Ureter (tissue), 1 donor: ENCODE measurements at regions not wholly inside any gene's neighbourhood (a gene's known extent, or its start where the extent isn't known, plus 50 kb on each side); places are given as distances from the start of the nearest gene placed in this dataset.

Source experiments
- DNase-seq: peaks from one replicate; pipeline ENCODE4 v3.0.0-alpha.2; 2020; ENCODE audit warnings: low spot score
- donor health status: DM: yes; HTN: yes; CAD: no.

DNA sequence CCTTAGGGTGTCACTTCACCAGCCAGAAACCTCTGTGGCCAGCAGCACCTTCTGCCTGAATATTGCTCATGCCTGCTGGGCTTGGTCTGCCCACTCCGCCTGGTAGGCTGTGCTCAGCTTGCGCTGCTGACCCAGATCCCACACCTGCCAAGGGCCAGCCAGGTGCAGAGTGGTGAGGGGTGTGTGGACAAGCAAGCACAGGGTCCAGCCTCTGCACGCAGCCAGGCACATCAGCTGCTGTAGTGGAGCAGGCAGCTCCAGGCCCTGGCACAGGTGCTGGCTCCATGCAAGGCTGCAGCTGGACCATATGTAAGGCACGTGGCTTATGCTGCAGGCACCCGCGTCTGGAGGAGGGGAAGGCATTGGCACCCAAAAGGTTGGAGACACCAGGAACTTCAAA, 567.4 kb downstream of the INHBA start:
- no peak for DNase-seq

DNA sequence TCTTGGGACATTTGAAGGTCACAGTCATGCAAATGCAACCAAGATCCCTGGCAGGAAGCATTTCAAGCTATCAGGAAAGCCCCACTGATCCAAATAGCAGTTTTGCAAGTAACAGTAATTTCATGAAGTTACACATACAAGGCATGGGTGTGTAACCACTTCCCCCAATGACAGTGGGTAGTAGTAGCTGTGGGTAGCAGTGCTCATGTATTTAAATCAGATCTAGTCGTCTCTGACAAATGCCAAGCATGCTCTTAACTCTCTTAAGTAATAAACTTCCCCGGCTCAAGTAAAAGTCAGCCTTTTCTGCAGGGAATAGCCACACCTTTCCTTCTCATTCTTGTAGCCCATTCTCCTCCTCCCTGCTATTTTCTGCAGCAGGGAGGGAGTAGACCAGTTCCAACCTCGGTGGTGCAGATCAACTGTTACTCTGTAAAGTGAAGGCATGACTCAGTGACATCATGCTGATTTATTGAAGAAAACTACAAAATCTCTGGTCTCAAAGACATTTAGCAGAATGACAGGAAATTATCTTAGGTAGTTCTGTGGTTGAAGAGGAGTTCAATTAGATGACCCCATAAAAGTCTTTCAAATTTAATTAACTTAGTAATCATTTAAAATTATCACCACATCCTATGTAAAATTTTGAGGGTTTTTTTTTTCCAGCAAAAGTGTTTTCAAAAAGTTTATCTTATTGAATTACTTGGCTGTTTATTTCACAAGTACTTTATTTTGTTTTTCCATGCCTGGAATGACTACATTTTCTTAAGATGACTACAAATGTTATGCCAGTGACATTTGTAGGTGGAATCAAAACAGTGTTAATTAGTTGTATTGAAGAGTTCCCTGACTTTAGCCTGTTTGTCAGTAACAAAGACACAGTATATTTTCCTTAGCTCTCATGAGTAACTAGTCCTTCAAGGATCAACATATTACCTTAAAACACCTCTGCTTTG, 568.3 kb downstream of the INHBA start:
- DNase-seq, result no peak

DNA sequence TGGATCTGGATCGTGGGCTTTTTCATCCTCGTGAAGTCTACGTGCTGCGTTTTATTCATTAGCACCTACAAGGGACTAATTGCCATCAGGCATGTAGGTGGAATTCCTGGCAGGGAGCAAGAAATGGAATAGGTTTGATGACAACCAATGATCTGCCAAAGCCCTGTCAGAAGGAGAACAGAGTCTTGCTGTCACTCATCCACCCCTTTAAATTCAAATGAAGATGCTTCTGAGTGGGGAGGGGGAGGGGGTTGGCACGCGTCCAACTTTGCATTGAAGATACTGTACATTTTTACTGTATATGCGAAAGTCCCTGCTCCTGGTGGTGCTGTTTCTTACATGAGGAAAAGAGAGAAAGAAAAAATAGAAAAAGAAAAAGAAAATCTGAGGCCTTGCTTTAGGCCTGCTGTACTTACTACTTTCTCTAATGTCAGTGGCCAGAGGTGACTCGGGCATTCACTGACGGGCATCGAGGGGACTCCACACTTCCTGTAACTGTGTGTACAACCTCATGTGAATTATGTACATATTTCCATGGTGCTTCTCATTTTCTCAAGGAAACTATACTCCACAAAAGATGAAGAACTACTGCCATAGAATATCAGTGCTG, 569.1 kb downstream of the INHBA start:
- no peak for DNase-seq

DNA sequence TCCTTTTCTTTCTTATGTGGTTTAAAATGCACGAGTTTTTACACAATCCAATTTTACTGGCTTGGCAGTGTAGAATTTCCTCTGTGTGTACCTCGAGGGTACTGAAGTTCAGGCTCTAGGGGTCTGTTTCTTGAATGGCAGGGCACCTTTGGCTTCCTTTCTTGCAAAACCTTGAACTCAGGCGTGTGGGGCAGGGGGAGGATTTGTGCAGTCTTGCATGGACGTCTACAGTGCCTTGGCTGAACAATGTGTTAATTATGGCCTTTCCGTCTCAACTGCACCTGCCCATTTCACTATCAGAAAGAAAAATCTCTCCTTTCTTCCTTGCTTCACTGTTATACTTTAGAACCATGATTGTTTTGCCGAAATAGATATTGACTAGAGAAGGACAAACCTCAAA, 570.9 kb downstream of the INHBA start:
- no peak for DNase-seq

DNA sequence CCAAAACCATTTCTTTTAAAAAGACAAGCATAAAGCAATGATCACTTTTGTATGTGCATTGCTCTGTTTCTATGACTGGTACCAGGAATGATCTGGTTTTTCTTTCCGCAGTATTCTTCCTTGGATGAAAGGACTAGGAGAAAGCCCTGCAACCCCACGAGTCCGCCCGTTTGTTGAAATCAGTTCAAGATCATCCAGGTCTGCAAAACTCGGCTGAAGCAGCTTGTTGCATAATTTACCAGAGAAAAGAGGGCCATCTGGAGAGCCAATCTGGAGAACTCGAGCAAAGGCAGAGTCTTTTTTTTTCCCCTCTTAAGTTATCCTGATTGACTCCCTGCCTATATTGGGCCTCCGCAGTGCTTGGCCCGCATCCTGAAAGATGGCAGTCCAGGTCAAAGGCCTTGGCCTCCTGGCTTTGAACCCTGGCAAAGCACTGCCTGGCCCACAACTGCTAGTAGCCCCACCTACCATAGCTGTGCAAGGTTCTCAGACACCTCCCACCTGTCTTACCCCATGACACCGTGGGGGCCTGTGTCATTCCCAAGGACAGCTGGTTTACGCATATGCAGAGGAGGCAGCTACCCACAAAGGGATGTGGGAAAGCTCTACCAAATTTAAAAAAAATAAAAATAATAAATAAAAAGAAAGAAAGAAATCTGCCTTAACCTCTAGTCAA, 572.2 kb downstream of the INHBA start:
- no peak for DNase-seq

DNA sequence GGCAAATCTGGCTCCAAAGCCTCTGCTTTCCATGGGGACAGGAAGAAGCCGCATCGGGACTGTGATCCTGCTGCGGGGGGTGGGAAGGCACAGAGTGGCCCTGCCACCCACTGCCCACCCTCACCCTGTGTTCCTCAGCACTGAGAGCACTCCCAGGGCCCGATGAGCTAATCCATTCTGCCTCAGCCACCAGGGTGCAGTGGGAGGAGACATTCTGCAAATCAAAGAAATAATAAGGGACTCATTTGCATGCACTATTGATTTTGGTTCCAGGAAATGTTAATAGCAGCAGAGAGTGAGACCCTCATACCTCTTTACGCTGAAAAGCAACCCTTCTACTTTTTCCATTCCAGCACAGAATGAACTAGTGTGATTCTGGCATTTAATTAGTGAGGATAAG, 572.8 kb downstream of the INHBA start:
- no peak for DNase-seq

DNA sequence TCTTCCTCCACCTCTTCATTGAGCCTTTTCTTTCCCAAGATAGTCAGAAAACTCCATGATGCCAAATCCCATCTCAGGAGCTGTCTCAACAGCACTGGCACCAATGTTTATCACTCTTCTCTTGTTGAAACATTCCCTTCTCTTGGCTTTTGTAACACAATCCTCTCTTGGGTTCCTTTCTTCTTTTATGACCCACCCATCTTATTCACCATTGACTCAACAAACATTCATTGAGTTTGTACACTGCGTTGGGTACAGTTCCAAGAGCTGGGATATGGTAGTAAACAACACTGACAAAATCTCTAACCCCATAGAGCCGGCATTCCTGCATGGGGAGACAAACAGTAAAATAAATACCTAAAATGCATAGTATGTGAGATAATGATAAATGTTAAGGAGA, 577.5 kb downstream of the INHBA start:
- DNase-seq, result no peak

DNA sequence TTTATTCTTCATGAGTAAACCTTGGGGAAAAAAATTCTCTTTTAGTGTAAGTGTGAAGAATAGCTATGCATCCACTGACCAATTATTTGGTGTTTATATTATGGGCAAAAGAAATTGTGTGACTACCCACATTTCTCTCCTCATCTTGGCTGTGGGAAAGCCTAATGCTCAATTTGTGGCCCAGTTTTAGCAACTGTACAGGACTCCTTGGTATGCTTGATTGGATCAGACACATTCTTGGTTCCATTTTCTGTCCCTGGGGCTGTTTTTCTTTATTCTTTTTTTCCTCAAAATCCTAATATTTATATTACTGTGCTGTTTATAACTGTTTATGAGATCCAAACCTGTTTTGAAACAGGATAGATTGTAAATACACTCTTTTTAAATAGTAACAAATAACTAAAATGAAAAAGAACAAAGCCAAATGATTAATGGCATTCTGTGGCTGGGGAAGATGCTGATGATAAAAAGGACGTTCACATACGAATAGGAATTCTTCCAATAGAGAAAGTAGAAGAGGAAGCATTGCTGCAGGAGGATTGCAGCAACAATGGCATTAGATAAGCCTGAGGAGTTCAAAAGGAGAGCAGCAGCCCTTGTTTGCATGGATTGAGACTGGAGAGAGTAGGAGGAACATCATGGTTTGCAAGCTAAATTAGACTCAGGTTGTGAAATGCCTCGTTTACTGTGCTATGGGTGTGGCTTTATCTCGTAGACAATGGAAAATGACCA, 580.5 kb downstream of the INHBA start:
- DNase-seq, result no peak

DNA sequence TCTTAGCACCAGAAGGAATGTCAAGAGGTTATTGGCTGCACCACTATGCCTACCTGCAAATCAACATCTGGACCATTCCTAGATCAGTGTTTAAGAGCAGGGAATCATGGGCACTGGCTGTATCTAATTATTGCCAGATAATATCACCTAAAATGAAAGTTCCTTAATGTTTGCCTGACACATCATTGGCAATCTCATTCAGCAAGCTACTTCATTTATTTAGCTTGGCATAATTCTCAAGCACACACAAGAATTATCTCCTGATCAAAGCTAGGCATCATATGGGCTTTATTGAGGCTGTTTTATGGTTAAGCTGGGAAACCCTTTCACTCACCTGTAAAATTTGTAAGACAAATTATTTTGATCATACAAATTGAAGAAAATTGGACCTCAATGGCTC, 581.7 kb downstream of the INHBA start:
- DNase-seq, result no peak

DNA sequence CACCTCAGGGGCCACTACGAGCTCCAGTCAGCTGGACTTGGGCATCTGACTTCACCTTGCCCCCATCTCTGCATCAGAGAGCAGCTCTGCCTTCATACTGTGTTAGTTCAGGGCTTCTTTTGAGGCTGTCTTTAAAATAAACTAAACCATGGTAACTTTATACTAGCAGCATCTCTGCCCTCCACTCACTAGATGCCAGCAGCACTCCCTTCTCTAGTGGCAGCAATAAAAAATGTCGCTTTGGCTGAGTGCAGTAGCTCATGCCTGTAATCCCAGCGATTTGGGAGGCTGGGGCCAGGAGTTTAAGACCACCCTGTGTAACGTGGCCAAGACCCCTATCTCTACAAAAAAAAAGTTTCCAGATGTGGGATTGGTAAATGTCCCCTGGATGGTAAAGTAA, 584.4 kb downstream of the INHBA start:
- no peak for DNase-seq

DNA sequence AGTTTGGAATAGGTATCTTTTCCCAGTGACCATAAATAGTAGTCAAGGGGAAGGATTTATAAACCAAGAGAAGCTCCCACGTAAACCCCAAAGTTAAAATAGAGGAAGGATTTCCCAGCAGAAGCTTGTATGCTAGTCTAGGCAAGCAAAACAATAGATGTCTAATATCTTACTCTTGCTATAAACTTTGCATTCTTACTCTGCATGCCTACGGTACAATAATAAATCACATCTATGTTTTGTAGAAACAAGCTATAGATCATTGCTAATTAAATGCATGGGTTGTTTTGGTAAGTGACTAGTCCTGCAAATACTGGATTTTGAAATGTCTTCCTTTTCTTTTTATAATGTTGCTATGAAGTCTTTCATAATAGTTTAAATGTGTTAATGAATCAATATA, 585.5 kb downstream of the INHBA start:
- no peak for DNase-seq

DNA sequence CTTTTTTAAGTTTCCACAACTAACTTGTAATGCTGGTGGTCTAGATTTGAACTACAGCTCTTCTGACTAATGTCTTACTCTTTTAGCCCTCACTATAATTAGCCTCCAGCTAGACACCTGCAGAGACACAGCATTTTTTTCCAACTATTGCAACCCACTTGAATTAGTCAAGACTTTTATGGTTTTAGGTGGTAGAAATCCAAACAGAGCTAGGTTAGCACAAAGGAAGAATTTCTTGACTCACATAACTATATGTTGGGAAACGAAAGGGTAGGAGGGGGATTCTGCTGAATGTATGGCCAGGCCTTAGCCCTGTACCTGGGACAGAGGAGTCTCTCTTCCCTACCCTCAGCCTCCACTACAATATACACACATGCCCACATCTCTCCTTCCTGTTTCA, 586.1 kb downstream of the INHBA start:
- no peak for DNase-seq

DNA sequence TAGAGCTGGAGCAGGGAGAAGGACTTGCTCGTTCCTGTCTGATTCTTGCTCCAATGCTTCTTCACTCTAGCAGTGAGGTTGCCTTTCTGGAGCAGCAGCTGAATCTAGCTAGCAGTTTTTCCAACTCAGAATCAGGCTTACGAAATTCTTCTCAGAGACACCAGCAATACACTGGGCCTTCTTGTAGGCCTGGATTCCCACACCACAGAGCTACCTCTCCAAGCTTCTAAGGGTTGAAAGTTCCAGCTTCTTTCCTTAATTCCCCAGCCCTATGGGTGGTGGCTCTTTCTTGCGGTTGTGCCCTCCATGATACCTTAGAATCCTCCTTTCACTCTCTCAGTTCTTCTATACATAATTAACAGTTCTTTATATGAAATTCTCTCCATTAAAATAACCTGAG, 586.6 kb downstream of the INHBA start:
- DNase-seq, result no peak

DNA sequence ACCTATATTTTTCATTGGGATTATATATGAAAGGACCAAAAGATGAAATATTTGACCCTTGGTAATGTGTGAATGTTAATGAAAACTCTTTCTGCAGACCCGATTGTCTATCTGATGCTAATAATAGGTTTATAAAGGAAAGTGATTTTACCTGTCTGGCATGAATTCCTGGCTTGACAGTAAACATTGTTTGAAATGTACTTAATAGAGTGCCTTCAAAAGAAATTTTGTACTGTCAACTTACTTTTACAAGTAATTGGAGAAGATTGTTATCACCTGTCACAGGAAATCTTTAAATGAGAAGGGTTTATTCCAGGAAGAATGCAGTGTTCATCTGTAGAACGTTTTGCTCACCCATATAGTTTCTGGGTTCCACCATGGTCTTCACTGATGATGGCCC, 588.2 kb downstream of the INHBA start:
- DNase-seq, result no peak

DNA sequence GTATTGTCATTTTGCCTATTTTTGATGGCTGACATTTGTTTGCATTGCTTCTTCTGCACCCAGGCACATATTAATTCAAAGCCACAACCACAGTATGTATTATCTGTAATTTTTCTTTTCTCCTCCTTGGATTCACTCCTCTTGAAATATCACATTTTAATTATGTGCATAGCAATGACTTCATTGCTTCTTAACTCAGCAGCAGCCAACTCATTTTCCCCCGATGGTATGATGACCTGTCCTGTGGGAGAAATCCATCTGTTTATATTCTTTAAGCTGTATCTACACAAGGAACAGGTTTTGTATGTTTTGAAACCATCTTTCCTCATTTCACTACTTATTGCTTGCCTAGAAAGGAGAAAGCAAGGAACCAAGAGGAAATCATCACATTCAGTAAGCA, 588.8 kb downstream of the INHBA start:
- no peak for DNase-seq

DNA sequence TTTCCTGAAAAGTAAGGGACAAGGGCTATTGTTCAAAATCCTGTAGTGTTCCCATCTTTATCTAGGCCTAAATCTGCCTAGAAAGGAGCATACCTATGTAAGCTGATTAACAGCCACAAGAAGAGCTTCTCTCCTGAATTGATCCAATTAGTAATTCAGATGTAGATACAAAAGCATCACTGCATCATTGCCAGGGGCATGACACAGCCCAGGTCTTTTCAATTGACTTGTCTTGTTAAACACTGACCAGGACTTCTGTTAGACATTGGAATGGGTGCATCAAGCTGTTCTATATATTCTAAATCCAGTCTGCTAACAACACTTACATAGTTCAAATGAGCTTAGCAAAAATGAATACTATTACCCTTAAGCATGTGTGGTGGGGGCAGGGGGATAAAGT, 589.2 kb downstream of the INHBA start:
- DNase-seq, result no peak

DNA sequence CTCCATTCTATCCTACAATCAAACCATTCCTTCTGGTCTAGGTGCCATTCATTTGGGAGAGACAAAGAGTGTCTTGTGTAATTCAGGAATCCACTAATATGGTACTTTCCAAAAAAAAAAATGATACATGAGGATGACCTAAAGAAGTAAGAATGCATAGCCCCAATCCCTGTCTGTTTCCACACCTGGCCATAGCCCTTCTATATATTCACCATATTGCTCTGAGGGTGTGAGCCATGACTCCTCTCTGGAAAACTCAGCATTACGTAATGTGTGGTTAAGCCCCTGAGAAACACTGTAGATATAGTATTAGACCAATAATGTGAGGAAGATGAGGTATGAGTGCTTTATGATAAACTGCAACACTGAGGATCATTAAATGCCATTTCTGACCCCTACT, 592.7 kb downstream of the INHBA start:
- no peak for DNase-seq

DNA sequence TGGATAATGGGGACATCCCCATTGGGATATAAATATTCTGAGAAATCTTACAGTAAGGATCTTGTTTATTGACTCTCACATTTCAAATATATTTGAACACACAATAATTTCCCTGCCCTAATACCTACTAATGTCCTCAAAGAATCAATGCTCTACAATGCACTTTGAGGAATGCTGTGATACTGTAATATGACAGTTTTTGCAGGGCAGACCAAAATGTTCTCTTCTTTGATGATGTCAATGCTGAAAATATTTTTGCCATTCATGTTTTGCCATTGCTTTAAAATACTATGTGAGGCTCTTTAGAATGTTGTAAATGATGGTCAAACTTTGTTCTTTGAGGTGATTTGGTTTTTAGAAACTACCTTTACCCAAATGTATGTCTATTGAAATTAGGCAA, 594.1 kb downstream of the INHBA start:
- DNase-seq, result no peak

DNA sequence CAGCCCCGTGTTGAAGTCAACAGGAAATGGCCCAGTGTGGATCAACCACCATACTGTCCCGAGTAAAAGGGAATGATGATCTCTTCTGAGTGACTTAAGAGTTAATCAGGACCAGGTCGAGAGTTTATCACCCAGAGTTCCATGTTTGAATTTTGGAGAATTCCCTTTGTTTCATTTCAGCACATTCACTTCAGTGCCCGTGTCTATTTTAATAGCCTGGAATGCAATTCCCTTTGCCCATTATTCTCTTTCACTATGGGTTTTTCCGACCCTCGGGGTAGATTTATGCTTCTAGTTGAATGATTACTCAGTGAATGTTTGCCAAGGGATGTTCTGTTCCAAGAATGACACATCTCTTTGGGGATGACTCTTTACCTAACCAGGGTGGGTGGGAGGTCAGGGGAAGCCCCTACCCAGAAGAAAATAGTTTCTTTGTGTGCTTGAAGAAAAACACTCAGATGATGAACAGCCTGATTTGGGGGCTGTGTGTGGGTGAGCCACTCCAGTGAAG, 594.9 kb downstream of the INHBA start:
- no peak for DNase-seq

DNA sequence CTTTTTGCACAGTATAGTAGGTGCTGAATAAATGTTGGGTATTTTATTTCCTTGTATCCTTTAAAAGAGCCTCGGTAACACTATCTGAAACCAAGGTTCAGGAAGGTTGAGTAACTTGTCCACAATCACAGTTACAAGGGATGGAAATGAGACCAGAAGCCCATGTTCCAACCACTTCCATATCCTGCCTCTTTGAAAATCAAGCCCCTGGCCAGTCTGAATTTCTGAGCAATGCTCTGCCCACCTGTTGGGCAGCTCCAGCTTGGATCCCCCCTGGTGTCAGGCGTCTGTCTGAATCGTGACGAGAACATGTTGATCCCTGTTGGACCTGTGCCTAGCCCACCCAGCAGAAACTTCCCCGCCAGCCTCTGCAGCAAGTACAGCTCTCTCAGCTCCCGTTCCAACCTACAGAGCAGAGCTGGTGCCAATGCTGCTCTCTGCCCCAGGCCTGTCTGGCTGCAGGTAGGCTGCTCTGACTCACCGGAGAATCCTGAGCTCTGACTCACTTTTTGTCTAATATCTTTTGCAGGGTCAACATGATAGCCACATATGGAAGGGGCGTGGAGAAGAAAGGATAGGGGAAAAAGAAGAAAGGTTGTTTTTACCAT, 595.5 kb downstream of the INHBA start:
- DNase-seq, result peak; percentile 74

DNA sequence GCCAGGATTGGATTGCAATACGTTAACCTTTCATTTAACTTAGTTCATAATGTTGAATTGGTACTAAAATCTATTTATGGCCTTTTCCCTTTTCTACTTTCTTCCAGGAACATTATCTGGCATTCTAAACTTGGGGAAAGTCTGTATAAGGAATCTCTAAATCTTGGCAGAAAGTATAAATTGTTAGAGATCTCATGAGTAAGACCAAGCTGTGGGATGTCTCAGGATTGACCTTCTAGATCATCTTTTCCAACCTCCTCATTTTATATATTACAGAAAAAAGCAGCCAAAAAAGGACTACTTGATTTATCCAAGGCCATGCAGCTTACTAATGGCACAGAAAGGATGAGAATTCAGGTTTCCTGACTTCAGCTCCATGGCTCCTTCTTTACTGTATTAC, 598.3 kb downstream of the INHBA start:
- DNase-seq, result no peak

DNA sequence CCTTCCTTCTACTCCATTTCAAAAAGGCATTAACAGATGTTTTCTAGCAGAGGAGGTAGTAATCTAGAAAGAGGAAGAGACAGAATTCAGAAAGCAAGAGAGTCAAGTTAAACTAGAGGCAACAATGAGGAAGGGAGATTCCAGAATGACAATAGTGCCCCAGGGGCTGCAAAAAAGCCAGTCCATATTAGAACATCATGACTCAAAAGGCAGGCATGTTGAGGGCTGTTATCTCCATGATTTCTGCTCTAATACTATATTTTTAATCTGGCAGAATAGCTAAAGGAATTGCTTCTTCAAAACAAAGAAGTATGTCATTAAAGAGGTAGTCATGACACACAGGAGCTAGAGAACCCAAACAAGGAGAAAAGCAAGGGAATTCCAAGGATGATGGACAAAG, 599.6 kb downstream of the INHBA start:
- no peak for DNase-seq
